DND-41 (cell line): ENCODE measurements at regions not wholly inside any gene's neighbourhood (a gene's known extent, or its start where the extent isn't known, plus 50 kb on each side); places are given as distances from the start of the nearest gene placed in this dataset.
"Not testable (repeated sequence)": the region's sequence is repeated elsewhere in the genome, so short reads cannot be mapped to it uniquely, and the experiment has no call there.

Source experiments
- EZH2 ChIP-seq: IDR thresholded peaks from 3 replicates; pipeline ENCODE4 v1.6.1; 2012; ENCODE audit warnings: borderline replicate concordance, low read depth, mild to moderate bottlenecking, moderate library complexity, low read length, inconsistent platforms; ENCODE audit not compliant: severe bottlenecking
- TF ChIP-seq, protein P1 (sequence below): IDR thresholded peaks from 2 replicates; pipeline ENCODE4 v1.5.1; 2012; ENCODE audit warnings: borderline replicate concordance, low read length, moderate library complexity, mild to moderate bottlenecking; ENCODE audit not compliant: poor library complexity, severe bottlenecking; ENCODE audit errors: extremely low read depth

DNA sequence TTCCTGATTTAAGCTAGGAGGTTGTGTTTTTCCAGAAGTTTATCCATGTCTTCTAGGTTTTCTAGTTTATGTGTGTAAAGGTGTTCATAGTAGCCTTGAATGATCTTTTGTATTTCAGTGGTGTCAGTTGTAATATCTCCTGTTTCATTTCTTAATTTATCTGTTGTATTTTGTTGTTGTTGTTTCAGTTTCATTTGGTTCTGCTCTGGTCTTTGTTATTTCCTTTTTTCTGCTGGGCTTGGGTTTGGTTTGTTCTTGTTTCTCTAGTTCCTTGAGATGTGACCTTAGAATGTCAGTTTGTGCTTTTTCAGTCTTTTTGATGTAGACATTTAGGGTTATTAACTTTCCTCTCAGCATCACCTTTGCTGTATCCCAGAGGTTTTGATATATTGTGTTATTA lies 62.8 kb downstream of the SCP2D1 start:
- TF ChIP-seq EZH2 = not testable (repeated sequence)
- TF ChIP-seq, protein P1, sequence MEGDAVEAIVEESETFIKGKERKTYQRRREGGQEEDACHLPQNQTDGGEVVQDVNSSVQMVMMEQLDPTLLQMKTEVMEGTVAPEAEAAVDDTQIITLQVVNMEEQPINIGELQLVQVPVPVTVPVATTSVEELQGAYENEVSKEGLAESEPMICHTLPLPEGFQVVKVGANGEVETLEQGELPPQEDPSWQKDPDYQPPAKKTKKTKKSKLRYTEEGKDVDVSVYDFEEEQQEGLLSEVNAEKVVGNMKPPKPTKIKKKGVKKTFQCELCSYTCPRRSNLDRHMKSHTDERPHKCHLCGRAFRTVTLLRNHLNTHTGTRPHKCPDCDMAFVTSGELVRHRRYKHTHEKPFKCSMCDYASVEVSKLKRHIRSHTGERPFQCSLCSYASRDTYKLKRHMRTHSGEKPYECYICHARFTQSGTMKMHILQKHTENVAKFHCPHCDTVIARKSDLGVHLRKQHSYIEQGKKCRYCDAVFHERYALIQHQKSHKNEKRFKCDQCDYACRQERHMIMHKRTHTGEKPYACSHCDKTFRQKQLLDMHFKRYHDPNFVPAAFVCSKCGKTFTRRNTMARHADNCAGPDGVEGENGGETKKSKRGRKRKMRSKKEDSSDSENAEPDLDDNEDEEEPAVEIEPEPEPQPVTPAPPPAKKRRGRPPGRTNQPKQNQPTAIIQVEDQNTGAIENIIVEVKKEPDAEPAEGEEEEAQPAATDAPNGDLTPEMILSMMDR = not testable (repeated sequence)
